Esophagus (tissue), 2 donors: ENCODE measurements at regions not wholly inside any gene's neighbourhood (a gene's known extent, or its start where the extent isn't known, plus 50 kb on each side); places are given as distances from the start of the nearest gene placed in this dataset.

Experiments
- H3K27ac ChIP-seq, 2 donors: one replicate each; pipeline ENCODE4 v1.5.1; 2013; ENCODE audit warnings: low read depth in 2 of 2, mild to moderate bottlenecking in 2 of 2, inconsistent platforms in 1 of 2, low read length in 1 of 2, moderate library complexity in 1 of 2
- H3K27me3 ChIP-seq, 2 donors: one replicate each; pipeline ENCODE4 v1.6.1; 2013; ENCODE audit warnings: low read length in 2 of 2, control low read depth in 1 of 2, mild to moderate bottlenecking in 1 of 2; ENCODE audit not compliant: insufficient read depth in 2 of 2, control insufficient read depth in 1 of 2
- H3K36me3 ChIP-seq, 2 donors: one replicate each; pipeline ENCODE4 v1.6.1; 2013; ENCODE audit warnings: low read length in 1 of 2; ENCODE audit not compliant: control insufficient read depth in 2 of 2, insufficient read depth in 2 of 2
- H3K4me1 ChIP-seq, 2 donors: one replicate each; pipeline ENCODE4 v1.6.1; 2013; ENCODE audit warnings: low read length in 1 of 2; ENCODE audit not compliant: control insufficient read depth in 2 of 2, insufficient read depth in 2 of 2
- H3K4me3 ChIP-seq, 2 donors: one replicate each; pipeline ENCODE4 v1.5.1; 2013; ENCODE audit warnings: low read length in 2 of 2, mild to moderate bottlenecking in 2 of 2, low read depth in 1 of 2, moderate library complexity in 1 of 2
- H3K9me3 ChIP-seq, 2 donors: one replicate each; pipeline ENCODE4 v1.6.1; 2013; ENCODE audit warnings: mild to moderate bottlenecking in 2 of 2, low read depth in 1 of 2, low read length in 1 of 2, moderate library complexity in 1 of 2; ENCODE audit not compliant: control insufficient read depth in 2 of 2, insufficient read depth in 1 of 2
- WGBS, 2 donors: extraction: QIAGEN DNeasy Blood & Tissue Kit; methylation state at CpG; one replicate each; pipeline ENCODE4 v1.1.7; 2013; 5-methylcytosine and 5-hydroxymethylcytosine counted together
- donor health status: healthy with polysubstance abuse.
- donor health status: Bipolar disorder and iron deficiency.

GRCh38 chr12:75877763-75878621 lies 153.6 kb downstream of the PHLDA1 start:
- Histone ChIP-seq H3K9me3 (no peaks in the 10 kb centered on the region), H3K27ac (peak overlapping the region in 1 of 2 donors; percentile 4), H3K36me3 (no peaks in the 10 kb centered on the region), H3K27me3 (no peaks in the 10 kb centered on the region), H3K4me3 (no peak overlapping the region), H3K4me1 (no peaks in the 10 kb centered on the region)
- WGBS, 2 donors: 27 to 30% methylated on average over 13 of the region's 13 CpGs

GRCh38 chr12:75876832-75877762 lies 154.5 kb downstream of the PHLDA1 start:
- H3K27me3 ChIP-seq: no peaks in the 10 kb centered on the region
- no peaks in the 10 kb centered on the region for H3K4me1 ChIP-seq
- H3K4me3 ChIP-seq: no peak overlapping the region
- no peaks in the 10 kb centered on the region for H3K9me3 ChIP-seq
- WGBS, 2 donors: 48 to 50% methylated on average over 4 of the region's 4 CpGs
- H3K36me3 ChIP-seq: no peaks in the 10 kb centered on the region
- peak overlapping the region in 1 of 2 donors; percentile 49 for H3K27ac ChIP-seq

- no peaks in the 10 kb centered on the region for H3K36me3 ChIP-seq
- no peaks in the 10 kb centered on the region for H3K9me3 ChIP-seq
- 81 to 86% methylated on average over 2 of the region's 2 CpGs for WGBS, 2 donors
- no peaks in the 10 kb centered on the region for H3K27me3 ChIP-seq
- H3K4me1 ChIP-seq: no peaks in the 10 kb centered on the region
- H3K4me3 ChIP-seq: no peak overlapping the region
- H3K27ac ChIP-seq: no peak overlapping the region
These were observed 157.1 kb downstream of the PHLDA1 start for GRCh38 chr12:75874441-75874840.

GRCh38 chr12:75872762-75873161 lies 158.8 kb downstream of the PHLDA1 start:
- no peaks in the 10 kb centered on the region for H3K9me3 ChIP-seq
- H3K27me3 ChIP-seq: no peaks in the 10 kb centered on the region
- H3K27ac ChIP-seq: no peak overlapping the region
- 79 to 98% methylated on average over 2 of the region's 2 CpGs for WGBS, 2 donors
- no peaks in the 10 kb centered on the region for H3K4me1 ChIP-seq
- no peaks in the 10 kb centered on the region for H3K36me3 ChIP-seq
- H3K4me3 ChIP-seq: no peak overlapping the region

- no peaks in the 10 kb centered on the region for H3K27me3 ChIP-seq
- no peaks in the 10 kb centered on the region for H3K9me3 ChIP-seq
- no peak overlapping the region for H3K4me3 ChIP-seq
- WGBS, 2 donors: 71% methylated on average over 2 of the region's 2 CpGs
- H3K36me3 ChIP-seq: no peaks in the 10 kb centered on the region
- H3K4me1 ChIP-seq: no peaks in the 10 kb centered on the region
- no peak overlapping the region for H3K27ac ChIP-seq
These were observed 160.7 kb downstream of the PHLDA1 start for GRCh38 chr12:75870878-75871277.

- WGBS, 2 donors: 33 to 43% methylated on average over 3 of the region's 3 CpGs
These were observed 163.1 kb downstream of the PHLDA1 start for GRCh38 chr12:75868501-75868900.

GRCh38 chr12:75865315-75865714 lies 166.3 kb downstream of the PHLDA1 start:
- Histone ChIP-seq H3K4me1 (no peaks in the 10 kb centered on the region), H3K4me3 (no peak overlapping the region), H3K27me3 (no peaks in the 10 kb centered on the region), H3K27ac (no peak overlapping the region), H3K9me3 (no peaks in the 10 kb centered on the region), H3K36me3 (no peaks in the 10 kb centered on the region)
- 89 to 90% methylated on average over 3 of the region's 3 CpGs for WGBS, 2 donors

More at GRCh38 chr12:75868501-75868900, 163.1 kb downstream of the PHLDA1 start:
- Histone ChIP-seq H3K36me3 (no peaks in the 10 kb centered on the region), H3K9me3 (no peaks in the 10 kb centered on the region), H3K4me3 (no peak overlapping the region), H3K27ac (no peak overlapping the region), H3K4me1 (no peaks in the 10 kb centered on the region), H3K27me3 (no peaks in the 10 kb centered on the region)

- no peaks in the 10 kb centered on the region for H3K36me3 ChIP-seq
These were observed 167.4 kb downstream of the PHLDA1 start for GRCh38 chr12:75864161-75864560.

GRCh38 chr12:75863533-75863932 lies 168.0 kb downstream of the PHLDA1 start:
- H3K27ac ChIP-seq: peak overlapping the region; percentile 50 to 60
- no peaks in the 10 kb centered on the region for H3K9me3 ChIP-seq
- H3K4me3 ChIP-seq: no peak overlapping the region
- H3K4me1 ChIP-seq: no peaks in the 10 kb centered on the region
- 65 to 69% methylated on average over 7 of the region's 7 CpGs for WGBS, 2 donors
- H3K27me3 ChIP-seq: no peaks in the 10 kb centered on the region
- no peaks in the 10 kb centered on the region for H3K36me3 ChIP-seq

More at GRCh38 chr12:75864161-75864560, 167.4 kb downstream of the PHLDA1 start:
- Histone ChIP-seq H3K9me3 (no peaks in the 10 kb centered on the region), H3K27ac (peak overlapping the region in 1 of 2 donors; percentile 50), H3K27me3 (no peaks in the 10 kb centered on the region), H3K4me3 (no peak overlapping the region), H3K4me1 (no peaks in the 10 kb centered on the region)
